HFF-Myc (cell line): ENCODE measurements at regions not wholly inside any gene's neighbourhood (a gene's known extent, or its start where the extent isn't known, plus 50 kb on each side); places are given as distances from the start of the nearest gene placed in this dataset.
"Not testable (repeated sequence)": the region's sequence is repeated elsewhere in the genome, so short reads cannot be mapped to it uniquely, and the experiment has no call there.

Experiments used
- DNase-seq: peaks from one replicate; pipeline ENCODE4 v3.0.0-alpha.2; 2011; ENCODE audit warnings: low read depth; ENCODE audit errors: extremely low read depth
- H3K4me3 ChIP-seq: replicated peaks from 2 replicates; pipeline ENCODE4 v1.5.1; 2011; ENCODE audit warnings: low read depth, mild to moderate bottlenecking, control low read depth, low read length
- TF ChIP-seq, protein P1 (sequence below): IDR thresholded peaks from 2 replicates; pipeline ENCODE4 v1.5.1; 2012; ENCODE audit warnings: mild to moderate bottlenecking, low read depth, low read length, control low read depth; ENCODE audit errors: missing control alignments

DNA sequence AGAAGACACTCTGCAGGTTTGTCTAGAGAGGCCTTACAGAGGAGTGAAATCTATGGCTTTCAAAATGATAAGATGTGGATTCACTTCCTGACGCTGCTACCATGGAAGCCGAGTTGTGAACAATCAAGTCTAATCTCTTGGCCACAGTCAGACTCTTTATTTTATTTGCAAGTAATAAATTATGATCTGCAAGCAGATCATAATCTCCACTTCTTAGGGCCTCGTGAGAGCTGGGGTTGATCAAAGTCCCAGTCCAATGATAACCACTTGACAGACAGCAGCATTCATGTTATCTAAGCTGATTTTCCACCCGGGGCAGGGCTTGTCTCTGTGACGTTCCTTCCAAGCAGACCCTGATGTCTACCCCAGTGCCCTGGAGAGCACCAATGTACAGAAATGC, 776.4 kb upstream of the AUTS2 start:
- TF ChIP-seq, protein P1, sequence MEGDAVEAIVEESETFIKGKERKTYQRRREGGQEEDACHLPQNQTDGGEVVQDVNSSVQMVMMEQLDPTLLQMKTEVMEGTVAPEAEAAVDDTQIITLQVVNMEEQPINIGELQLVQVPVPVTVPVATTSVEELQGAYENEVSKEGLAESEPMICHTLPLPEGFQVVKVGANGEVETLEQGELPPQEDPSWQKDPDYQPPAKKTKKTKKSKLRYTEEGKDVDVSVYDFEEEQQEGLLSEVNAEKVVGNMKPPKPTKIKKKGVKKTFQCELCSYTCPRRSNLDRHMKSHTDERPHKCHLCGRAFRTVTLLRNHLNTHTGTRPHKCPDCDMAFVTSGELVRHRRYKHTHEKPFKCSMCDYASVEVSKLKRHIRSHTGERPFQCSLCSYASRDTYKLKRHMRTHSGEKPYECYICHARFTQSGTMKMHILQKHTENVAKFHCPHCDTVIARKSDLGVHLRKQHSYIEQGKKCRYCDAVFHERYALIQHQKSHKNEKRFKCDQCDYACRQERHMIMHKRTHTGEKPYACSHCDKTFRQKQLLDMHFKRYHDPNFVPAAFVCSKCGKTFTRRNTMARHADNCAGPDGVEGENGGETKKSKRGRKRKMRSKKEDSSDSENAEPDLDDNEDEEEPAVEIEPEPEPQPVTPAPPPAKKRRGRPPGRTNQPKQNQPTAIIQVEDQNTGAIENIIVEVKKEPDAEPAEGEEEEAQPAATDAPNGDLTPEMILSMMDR: no peak
- H3K4me3 ChIP-seq: no peak overlapping the region
- no peak for DNase-seq

DNA sequence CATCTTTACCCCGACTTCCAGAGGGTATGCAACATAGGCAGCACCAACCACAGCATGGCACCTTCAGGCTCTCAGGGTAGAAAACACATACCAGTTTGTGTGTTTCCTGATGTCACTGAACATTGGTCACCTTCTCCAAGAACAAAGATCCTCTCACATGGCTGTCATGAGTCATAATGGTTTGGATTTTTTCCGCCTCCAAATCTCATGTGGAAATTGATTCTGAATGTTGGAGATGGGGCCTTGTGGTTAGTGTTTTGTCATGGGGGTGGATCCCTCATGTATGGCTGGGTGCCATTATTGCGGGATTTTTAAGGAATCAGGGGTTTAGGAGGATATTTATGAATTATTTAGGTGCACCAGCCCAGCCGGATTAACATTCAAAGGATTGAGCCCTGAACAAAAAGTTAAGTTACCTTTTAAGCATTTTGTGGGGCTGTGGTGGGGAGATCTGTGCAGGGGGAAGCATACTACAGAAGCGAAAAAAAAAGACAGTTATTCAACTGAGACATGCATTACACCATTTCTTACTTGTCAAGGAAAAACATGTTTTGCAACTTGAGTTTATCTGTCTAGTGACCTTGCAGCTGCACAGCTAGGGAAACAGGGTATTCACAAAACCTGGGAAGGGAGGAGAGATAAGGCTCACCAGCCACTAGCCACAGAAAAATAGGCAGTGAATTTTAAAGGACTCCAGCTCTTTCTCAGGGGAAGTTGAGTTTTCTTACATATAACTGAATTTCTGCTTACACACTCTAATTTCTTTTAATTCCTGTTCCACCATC, 774.1 kb upstream of the AUTS2 start:
- DNase-seq: no peak
- TF ChIP-seq, protein P1: no peak
- no peak overlapping the region for H3K4me3 ChIP-seq

GRCh38 chr7:68828575-68828974, 769.7 kb upstream of the AUTS2 start:
- H3K4me3 ChIP-seq: no peak overlapping the region
- DNase-seq: no peak
- TF ChIP-seq, protein P1: no peak

- TF ChIP-seq, protein P1: no peak
- no peak overlapping the region for H3K4me3 ChIP-seq
- DNase-seq: no peak
Observed at GRCh38 chr7:68833422-68833821, 764.9 kb upstream of the AUTS2 start.

GRCh38 chr7:68839014-68839413, 759.3 kb upstream of the AUTS2 start:
- no peak for DNase-seq
- TF ChIP-seq, protein P1: no peak
- H3K4me3 ChIP-seq: no peak overlapping the region

DNA sequence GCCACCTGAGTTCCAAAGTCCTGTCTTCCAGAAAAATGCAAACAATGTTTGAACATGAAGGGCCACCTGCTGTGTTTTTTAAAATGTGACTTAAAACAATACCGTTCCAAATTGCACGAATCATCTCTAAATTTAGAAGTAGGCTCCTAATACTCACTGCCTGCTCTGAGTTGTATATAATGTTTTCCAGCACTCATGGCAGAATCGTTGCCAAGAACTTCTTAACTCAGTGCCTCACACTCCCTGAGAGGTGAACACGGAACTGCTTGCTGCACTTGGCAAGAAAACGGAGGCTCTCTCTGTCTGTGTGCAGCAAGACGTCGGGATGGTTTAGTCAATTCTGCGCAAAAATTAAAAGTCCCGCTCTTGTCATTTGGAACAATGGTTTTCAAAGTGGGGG, 757.3 kb upstream of the AUTS2 start:
- H3K4me3 ChIP-seq: no peak overlapping the region
- TF ChIP-seq, protein P1: no peak
- DNase-seq: no peak

DNA sequence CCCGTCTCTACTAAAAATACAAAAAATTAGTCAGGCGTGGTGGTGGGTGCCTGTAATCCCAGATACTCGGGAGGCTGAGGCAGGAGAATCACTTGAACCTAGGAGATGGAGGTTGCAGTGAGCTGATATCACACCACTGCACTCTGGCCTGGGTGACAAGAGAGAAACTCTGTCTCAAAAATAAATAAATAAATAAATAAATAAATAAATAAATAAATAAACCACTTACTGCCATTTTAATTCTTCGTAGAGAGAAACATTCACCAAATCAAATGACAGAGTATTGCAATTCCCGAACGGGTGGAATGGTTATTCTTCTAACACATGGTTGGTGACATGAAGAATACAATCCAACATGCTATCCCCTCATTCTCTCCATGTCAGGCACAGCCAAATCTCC, 754.3 kb upstream of the AUTS2 start:
- not testable (repeated sequence) for DNase-seq, H3K4me3 ChIP-seq
